GM19452 (cell line): ENCODE measurements at regions not wholly inside any gene's neighbourhood (a gene's known extent, or its start where the extent isn't known, plus 50 kb on each side); places are given as distances from the start of the nearest gene placed in this dataset.

Experiments used
- ATAC-seq: cut with Tn5 transposase; IDR thresholded peaks from one replicate; pipeline ENCODE4 v1.9.1; 2021; ENCODE audit not compliant: unreplicated experiment

DNA sequence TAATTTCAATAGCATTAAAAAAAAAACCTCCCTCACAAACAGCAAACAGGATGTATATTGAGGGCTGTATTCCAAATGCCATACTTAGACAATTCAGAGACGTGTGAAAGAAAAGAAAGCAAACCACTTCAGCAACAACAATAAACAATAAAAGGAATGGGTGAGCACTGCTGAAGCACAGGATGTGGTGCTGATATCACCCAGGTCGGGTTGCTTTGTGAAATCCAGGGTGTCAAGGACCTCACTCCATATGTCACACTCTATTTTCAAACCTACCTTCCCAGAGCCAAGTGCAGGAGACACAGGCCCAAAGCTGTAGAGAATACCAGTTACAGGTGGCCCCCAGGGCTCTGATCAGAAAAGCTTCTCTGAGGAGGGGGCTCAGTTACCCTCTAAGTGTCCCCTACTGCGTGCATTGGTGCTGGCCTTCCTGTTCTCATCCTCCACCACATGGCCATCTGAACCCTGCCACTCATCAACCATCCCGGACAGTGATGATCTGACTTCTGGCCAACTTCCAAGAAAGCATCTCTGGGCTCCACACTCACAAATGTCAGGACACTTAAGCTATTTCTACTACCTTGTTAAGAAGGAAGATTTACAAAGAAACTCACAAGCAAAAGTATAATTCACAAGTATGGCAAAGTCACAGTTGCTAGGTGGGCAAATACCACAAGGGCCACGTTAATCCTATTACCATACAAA, 363.0 kb downstream of the SS18 start:
- no peak for ATAC-seq

DNA sequence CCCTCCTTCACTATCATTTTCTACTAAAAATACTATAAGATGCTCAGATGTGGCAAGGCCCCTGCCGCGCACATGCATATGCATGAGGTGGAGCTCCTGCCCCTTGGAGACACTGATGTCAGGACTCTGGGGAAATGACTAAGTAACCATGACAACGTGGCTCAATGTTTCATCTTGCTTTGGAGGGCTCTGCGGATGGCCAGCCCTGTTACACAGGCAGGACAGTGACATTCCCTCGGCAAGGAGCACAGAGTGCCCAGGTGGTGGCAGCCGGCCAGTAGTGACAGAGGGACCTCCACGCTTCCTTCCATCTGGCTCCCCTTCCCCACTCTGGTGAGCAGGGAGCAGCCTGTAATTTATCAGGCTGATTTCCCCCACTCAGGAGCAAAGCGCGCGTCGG, 364.1 kb downstream of the SS18 start:
- no peak for ATAC-seq

DNA sequence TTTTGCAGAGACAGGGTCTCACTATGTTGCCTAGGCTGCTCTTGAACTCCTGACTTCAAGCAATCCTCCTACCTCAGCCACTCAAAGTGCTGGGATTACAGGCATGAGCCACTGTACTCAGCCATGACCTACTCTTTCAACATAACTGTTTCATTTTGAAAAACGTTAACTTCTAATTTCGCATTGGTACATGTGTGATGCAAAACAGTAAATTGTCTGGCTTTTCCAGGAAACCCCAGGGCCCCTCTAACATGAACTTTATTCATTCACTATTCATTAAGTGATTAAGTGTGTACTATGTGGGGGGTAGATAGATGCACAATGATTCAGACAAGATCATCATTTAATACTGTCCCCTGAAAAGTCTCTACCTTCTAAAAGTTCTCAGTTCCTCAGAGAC, 364.9 kb downstream of the SS18 start:
- ATAC-seq = no peak

DNA sequence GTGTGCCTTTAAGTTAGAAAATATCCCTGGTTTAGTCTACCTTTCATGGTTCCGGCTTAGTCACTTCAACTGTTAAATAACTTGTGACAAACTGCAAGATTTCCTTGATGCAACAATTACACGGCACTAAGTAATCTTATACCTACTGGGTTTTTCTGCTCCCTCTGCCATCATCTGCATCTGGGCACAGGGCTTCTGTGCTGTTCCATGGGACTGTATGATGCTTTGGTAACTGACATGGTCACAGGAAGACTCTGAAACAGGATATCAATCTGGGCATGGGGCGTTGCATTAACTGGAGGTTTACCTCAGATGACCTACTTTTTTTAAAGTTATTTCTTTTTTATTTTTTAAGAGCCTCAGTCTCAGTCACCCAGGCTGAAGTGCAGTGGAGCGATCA, 365.4 kb downstream of the SS18 start:
- ATAC-seq = no peak

DNA sequence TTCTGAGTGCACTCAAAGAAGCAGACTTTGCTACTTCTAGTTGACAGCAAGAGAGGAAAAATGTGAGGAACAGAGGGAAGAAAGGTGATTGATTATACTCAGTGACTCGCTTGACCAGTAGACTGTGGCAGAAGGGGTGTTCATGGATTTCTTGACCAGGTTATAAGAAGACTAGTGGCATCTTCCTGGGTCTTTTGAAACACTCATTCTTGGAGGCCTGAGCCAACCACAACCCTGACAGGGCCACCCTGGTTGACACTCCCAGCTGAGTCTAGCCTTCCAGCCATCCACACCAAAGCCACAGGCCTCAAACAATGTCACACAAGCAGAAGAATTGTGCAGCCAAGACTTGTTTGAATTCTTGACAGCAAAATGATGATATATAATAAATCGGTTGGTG, 366.3 kb downstream of the SS18 start:
- no peak for ATAC-seq

DNA sequence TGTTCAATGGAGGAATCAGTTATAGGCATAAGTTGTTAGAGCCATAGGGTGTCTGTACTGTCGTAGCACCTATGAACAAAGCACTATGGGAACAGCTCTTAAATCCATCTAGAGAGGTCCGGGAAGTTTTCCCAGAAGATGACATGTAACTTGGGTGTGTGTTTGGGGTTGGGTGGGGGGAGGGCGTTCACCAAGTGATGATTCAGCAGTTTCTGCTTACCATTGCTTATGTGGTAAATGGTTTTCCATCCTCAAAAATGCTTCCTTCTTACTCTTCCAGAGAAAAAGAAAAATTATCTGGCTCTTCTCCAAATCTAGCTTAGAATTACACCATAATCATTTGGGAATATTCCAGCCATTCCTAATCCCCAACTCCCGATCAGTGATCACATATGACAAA, 361.1 kb upstream of the ZNF521 start:
- ATAC-seq = no peak

DNA sequence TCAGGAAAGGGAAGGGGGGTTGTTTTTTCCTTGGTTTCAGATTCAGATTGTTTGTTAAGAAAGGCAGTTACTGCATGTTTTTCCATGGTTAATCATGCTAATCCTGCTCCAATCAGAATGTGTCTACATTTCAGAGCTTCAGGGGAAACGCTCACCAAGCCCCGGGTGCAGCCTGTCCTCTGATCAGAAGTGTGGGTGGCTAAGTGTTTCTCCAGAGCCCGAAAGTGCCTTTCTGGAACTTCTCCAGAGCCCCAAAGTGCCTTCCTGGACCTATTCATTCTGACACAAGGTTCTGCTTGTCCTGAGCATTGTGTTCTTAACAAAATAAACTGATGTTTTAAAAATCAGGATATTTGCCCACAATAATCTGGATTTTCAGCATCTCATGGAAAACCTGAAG, 359.0 kb upstream of the ZNF521 start:
- no peak for ATAC-seq

DNA sequence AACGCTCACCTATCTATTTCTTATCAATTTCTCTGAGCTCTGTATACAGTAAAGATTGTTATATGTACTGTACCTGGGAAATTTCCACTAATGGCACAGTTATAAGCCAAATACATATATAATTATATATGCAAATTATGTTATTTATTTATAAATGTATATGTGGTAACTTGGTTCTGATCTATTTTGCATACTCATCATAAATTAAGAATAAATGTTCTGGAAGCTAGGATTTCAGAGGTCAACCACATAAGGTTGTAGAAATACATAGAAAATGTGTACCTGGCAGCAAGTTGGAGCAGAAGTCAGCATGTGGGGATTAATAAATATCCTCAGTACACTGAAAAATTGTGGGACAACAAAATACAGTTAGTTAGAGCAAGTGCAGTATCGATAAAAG, 353.7 kb upstream of the ZNF521 start:
- no peak for ATAC-seq

DNA sequence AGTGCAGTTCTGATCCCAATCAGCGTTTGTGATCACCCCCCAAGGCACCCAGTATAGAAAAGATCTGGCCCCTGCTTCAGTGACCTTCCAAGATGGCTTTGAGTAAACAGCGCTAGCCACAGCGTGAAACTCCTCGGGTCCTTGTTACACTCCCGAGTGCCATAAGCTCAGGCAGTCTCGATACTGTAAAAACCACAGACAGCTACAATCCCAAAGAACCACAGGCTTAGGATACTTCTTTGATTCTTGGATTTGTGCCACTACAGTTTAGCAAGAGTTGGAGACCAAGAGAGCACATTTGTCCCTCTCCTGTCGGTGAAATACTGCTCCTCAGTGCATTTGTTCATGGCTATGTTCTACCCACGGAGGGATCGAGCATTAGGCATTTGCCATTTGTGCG, 352.5 kb upstream of the ZNF521 start:
- ATAC-seq = no peak

DNA sequence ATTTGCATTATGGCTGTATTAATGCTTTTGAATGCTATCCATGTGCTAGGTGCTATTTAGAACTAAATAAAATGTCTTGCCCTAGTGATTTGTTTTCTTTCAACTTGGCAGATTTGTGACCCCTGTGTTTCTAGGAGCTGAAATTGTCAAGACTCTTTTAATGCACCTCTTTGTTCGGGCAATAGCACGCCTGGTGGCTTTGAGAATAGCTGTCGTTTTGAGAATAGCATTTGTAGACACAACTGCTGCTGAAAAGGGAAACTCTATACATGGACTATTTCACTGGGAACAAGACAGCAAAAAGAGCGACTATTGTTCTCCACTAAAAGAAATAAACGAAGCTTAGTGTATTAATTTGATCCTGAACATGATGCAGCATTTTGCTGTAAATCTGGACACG, 352.1 kb upstream of the ZNF521 start:
- no peak for ATAC-seq

DNA sequence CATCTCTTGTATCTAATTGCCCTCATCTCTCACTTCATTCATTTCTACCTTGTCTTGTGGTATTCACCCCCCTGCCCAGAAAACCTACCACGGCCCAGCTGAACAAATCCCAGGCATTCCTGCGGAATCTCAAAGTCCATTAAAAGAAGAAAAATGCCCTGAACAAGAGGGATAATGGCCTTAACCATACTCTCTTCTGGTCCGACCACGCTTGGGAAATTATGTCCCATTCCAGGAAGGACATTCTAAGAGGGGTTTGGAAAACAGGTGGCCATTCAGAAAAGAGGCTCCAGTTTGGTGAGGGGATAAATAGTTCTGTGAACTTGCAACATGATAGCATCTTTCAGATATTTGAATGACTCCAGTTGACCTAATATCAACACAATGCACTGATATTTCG, 349.9 kb upstream of the ZNF521 start:
- no peak for ATAC-seq

DNA sequence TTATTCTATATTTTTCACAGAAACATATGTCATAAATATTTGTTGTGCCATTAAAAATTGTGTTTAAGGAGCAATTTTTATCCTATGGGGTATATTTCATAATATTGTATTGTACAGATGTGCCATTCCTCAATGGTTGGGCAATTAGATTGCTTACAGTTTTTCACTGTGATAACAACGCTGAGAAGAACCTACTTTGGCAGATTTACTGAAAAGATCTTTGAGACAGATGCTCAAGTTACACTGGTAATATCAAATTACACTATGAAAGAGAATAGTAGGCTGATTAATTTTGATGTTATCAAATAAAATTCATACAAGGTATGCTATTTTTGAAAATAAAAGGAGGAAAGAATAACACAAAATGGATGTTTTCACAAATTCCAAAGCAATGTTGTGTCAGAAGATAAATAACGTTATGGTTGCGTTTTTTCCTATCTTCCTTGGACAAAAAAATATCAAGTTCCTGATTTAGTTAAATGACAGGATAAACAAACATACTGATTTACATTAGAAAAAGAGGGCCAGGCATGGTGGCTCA, 335.1 kb upstream of the ZNF521 start:
- no peak for ATAC-seq

DNA sequence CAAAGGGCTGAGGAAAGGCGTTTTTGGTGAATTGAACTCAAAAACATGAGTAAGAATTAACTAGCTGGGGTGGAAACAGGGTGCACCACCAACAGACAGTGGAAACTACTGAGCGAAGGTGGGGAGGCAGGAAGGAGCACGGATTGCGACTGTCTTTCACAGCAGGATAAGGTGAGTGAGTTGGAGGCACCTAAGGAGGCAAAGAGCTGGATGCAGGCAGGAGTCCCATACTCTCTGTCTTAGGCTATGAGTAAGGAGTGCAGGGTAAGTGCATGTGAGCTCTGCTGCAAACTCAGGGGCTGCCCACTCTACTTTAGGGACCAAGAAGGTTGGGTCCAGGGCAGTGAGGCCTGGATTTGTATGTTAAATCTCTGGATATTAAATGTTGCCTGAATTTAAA, 333.1 kb upstream of the ZNF521 start:
- no peak for ATAC-seq

DNA sequence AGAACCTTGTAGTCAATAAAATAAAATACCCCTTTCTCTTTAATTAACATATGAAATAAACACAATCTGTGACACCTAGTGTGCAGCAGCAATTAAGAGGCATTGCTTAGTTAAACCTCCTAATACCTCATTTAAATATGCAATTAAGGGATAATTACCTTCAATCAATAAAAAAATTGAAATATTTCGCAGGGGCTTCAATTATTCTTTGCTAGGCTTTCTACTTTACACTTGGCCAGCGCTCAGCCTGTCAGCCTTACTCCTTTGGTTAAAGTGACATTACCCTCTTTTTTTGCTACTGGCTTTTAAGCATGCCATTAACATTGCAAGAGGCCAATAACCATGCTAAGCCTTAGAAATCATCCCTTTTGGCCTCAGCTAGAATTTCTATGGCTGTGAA, 327.5 kb upstream of the ZNF521 start:
- no peak for ATAC-seq

DNA sequence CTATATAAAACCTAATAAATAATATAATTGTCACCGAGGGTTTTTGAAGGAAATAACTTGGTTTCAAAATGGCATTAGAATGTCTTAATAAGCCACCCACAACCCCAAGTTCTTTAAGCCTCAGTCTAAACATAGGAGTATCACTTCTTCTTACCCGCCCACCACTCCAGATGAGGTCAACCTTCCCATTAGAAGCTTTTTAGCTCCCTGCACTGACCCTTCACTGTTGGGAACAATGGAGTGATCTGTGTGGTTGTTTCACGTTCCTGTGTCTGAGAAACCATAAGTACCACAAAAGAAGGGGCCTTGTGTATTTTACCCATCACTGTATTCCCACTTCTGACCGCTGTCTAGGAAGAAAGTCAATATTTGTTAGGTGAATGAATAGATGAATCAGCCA, 326.3 kb upstream of the ZNF521 start:
- ATAC-seq = no peak

DNA sequence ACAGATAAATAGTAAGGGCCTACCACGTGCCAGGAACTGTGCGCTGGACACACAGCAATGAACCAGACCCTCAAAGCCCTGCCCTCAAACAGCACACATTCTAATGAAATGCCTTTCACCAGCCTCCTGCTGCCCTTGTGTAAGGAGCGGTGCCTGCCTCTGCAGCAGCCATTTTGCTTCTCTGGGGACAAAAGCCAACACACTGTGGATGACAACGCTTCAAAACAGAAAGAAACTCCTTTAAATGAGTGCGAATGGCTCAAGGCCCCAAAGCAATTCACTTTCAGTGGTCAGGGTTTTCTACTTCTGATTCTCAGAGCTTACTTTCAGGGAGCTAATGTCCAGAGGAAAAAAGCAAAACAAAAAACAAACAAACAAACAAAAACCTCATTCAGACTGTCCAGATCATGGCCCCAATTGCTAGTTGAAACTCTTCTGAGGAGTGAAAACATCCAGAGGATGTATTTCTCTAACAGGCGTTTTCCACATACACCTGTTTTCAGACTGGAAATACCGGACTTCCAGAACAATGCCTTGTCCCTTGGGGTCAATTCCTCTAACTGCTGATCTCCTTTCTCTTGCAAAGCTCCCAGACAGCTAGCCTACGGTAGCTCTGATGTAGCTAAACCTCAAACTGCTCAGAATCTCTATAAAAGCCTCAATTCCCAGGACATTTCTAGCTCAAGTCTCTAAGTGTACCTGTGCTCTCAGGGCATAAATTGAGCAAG, 323.3 kb upstream of the ZNF521 start:
- no peak for ATAC-seq

DNA sequence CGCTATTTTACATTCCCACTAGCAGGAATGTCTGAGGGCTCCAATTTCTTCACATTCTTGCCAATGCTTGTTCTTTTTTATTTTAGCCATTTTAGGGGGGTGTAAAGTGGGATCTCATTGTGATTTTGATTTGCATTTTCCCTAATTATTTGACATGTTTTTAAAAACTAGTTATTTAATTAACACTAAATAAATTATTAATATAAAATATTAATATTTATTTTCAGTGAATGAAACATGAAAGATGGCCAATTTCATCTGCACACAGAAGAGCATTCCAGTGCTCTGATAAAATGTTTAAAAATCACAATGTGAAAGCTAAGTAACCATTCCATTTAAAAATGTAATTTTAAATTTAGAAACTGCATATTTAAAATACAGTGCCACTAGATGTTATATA, 322.2 kb upstream of the ZNF521 start:
- ATAC-seq = no peak

DNA sequence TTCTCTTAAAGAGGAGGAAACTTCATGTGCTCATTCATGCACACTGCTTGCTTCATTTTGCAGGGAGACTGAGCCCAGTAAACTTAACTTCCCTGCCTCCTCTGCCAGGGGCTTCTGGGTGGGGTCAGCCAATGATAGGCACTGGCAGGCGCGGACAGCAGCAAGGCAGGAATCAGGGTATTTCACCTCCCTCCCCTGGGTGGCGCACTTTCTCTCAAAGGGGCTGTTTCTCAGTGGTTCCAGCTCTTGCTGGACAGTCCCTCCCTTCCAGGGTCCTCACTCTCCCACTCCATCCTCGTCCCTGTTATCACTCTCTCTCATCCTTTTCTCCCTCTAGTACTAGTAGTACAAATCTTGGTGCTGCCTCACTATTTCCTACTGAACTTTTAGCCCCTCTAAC, 320.5 kb upstream of the ZNF521 start:
- no peak for ATAC-seq

DNA sequence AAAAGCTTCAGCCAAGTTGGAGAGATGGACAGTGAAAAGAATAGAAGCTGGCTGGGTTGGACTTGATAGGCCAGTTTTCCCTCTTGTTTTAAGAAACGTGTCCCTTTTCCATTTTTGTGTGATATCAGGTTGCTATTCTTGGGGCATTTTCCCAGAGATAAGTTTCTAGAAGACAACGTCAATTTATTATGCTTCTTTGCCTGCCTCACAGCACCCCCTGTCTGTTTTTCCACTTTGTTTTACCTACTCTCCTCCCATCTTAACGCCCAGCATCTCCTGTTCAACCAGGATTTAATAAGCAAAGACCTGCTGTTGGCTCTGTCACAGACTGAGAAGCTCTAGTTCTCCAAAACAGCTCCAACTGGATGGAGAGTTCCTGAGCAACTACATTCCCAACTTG, 317.8 kb upstream of the ZNF521 start:
- ATAC-seq = no peak

DNA sequence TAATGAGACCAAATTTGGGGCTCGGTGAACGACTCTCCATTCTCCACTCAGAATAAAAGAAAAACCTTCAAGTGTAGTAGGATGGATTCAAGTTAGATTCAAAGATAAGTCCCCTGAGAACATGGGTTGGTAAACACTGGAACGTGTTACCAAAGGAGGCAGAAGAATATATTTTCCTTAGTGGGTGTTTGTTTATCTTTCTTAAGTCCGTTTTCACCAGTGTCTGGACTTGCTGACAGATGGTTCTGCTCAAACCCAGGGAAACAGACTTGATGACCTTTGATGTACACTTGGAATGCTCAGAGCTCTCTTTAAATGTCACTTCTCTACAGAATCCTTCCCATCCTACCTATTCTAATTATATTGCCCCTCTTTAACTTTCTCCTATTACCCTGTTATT, 310.3 kb upstream of the ZNF521 start:
- ATAC-seq = no peak

DNA sequence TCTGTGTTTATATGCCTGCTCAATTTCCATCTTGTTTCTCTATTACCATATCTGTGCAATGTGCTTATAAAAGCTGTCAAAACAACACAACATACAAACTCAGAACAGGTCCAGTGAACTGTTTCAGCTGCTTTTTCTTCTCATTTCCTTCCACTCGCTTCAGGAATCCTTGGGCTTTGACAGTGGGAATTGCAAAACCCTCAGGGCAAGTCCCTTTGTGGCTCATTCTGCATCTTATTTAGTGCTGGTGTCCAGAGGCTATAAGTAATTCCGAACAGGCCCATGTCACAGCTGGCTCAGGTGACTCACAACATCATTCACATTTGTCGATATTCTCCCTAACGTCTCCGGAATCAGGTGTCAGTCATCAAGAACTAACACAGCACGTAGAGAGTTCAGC, 309.9 kb upstream of the ZNF521 start:
- no peak for ATAC-seq

DNA sequence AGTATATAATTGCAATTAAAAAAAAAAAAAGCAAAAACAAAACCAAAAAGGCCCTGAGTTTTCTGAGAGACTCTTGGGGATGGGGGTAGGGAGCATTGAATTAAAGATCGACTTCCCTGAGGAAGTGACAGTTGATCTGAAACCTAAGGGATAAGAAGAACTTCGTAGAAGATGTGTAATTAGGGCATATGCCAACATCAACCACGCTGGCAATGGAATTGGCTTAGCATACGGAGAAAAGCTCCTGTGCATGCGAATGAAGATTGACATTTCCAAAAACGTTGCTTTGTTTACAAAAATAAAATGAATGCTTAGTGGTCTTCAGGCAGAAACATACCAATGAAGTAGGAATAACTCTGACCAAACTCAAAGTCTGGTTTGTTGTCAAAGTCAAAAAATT, 307.6 kb upstream of the ZNF521 start:
- no peak for ATAC-seq

DNA sequence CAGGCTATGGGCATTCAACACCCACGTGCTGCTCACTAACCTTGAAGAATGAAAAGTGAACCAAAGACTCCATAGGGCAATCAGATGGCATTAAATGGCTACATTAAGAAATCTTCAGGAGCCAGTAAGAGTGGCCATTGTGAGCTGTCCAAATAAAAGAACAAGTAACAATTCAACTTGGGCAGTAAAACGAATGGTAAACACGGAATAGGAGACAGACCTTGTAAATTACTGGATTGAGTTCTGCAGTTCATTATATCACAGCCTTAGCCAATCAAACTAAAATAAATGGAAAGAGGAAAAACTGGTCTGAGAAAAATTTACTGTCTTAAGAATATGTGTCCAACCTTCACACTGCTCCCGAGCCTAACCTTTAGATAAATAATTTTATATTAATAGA, 306.5 kb upstream of the ZNF521 start:
- no peak for ATAC-seq
